PC-3 (cell line): ENCODE measurements at regions not wholly inside any gene's neighbourhood (a gene's known extent, or its start where the extent isn't known, plus 50 kb on each side); places are given as distances from the start of the nearest gene placed in this dataset.

Source experiments
- ATAC-seq: fragments of 200-7000 bp; cut with Tn5 transposase; 2 replicates; pipeline ENCODE4 v1.9.1; 2020; ENCODE audit warnings: mild to moderate bottlenecking, moderate library complexity
- BruUV-seq: library from RNA; stranded (reverse); fragments of 400-500 nt; replicated peaks from 2 replicates; lab custom pipeline; 2021; lab: Mats Ljungman, UMichigan
- CTCF ChIA-PET: fragments of 300-600 bp; sonication (Branson Sonifier 250); formaldehyde crosslinking; loops from one replicate; lab custom pipeline; 2022; ENCODE audit warnings: antibody characterized with exemption; lab: Charles Lee
- POLR2A ChIA-PET: fragments of 300-600 bp; sonication (Branson Sonifier 250); formaldehyde crosslinking; loops from one replicate; lab custom pipeline; 2022; ENCODE audit warnings: antibody characterized with exemption; ENCODE audit not compliant: unreplicated experiment; lab: Charles Lee
- DNase-seq: peaks from one replicate; pipeline ENCODE4 v3.0.0-alpha.2; 2015
- H2AFZ ChIP-seq: fragments of 300-600 bp; sonication (generic); 2 replicates; pipeline ENCODE4 v1.6.0; 2016; ENCODE audit warnings: antibody characterized with exemption, low read length
- H3F3A ChIP-seq: fragments of 300-600 bp; sonication (generic); one replicate; pipeline ENCODE4 v1.6.0; 2017; ENCODE audit warnings: antibody characterized with exemption, low read length, control low read depth, mild to moderate bottlenecking; ENCODE audit not compliant: unreplicated experiment
- H3K27ac ChIP-seq: fragments of 300-600 bp; sonication (generic); 2 replicates; pipeline ENCODE4 v1.5.1; 2016; ENCODE audit warnings: mild to moderate bottlenecking, low read length
- H3K27me3 ChIP-seq: fragments of 300-600 bp; sonication (generic); 2 replicates; pipeline ENCODE4 v1.6.1; 2016; ENCODE audit warnings: low read length, mixed read lengths
- H3K36me3 ChIP-seq: fragments of 300-600 bp; sonication (generic); 2 replicates; pipeline ENCODE4 v1.6.1; 2016; ENCODE audit warnings: low read depth, mixed run types, low read length, mixed read lengths
- H3K4me1 ChIP-seq: fragments of 300-600 bp; sonication (generic); 2 replicates; pipeline ENCODE4 v1.5.1; 2016; ENCODE audit warnings: low read length; ENCODE audit not compliant: insufficient read depth
- H3K4me2 ChIP-seq: fragments of 300-600 bp; sonication (generic); 2 replicates; pipeline ENCODE4 v1.6.0; 2016; ENCODE audit warnings: low read length
- H3K4me3 ChIP-seq: fragments of 300-600 bp; sonication (generic); 2 replicates; pipeline ENCODE4 v1.5.1; 2016; ENCODE audit warnings: mild to moderate bottlenecking, low read length, mixed read lengths
- H3K79me2 ChIP-seq: fragments of 300-600 bp; sonication (generic); 2 replicates; pipeline ENCODE4 v1.6.1; 2017; ENCODE audit warnings: low read length, mixed read lengths
- H3K9ac ChIP-seq: fragments of 300-600 bp; sonication (generic); 2 replicates; pipeline ENCODE4 v1.6.0; 2016; ENCODE audit warnings: mild to moderate bottlenecking, low read length
- H3K9me2 ChIP-seq: fragments of 300-600 bp; sonication (generic); replicated peaks from 2 replicates; pipeline ENCODE4 v1.6.1; 2016; ENCODE audit warnings: mixed run types, low read length, mixed read lengths
- H3K9me3 ChIP-seq: fragments of 300-600 bp; sonication (generic); 2 replicates; pipeline ENCODE4 v1.6.1; 2016; ENCODE audit warnings: low read length, mixed read lengths
- H4K20me1 ChIP-seq: fragments of 300-600 bp; sonication (generic); 2 replicates; pipeline ENCODE4 v1.6.1; 2016; ENCODE audit warnings: low read length, mixed read lengths
- EZH2 ChIP-seq: fragments of 300-600 bp; sonication (generic); IDR thresholded peaks from one replicate; pipeline ENCODE4 v1.6.1; 2017; ENCODE audit warnings: antibody characterized with exemption, mild to moderate bottlenecking, low read length; ENCODE audit not compliant: unreplicated experiment
- EZH2phosphoT487 ChIP-seq: fragments of 300-600 bp; sonication (generic); IDR thresholded peaks from 2 replicates; pipeline ENCODE4 v1.6.1; 2018; ENCODE audit warnings: mild to moderate bottlenecking, antibody characterized with exemption, low read length, borderline replicate concordance
- intact Hi-C: fragments of 100-400 bp; cut with micrococcal nuclease; formaldehyde crosslinking; loops from 2 replicates; pipeline ENCODE4 v1.9.0; 2023
- TF ChIP-seq, protein P1 (sequence below): fragments of 300-600 bp; sonication (generic); conservative IDR thresholded peaks from 2 replicates; pipeline ENCODE4 v1.5.1; 2017; ENCODE audit warnings: antibody characterized with exemption, low read depth, mild to moderate bottlenecking, low read length

DNA sequence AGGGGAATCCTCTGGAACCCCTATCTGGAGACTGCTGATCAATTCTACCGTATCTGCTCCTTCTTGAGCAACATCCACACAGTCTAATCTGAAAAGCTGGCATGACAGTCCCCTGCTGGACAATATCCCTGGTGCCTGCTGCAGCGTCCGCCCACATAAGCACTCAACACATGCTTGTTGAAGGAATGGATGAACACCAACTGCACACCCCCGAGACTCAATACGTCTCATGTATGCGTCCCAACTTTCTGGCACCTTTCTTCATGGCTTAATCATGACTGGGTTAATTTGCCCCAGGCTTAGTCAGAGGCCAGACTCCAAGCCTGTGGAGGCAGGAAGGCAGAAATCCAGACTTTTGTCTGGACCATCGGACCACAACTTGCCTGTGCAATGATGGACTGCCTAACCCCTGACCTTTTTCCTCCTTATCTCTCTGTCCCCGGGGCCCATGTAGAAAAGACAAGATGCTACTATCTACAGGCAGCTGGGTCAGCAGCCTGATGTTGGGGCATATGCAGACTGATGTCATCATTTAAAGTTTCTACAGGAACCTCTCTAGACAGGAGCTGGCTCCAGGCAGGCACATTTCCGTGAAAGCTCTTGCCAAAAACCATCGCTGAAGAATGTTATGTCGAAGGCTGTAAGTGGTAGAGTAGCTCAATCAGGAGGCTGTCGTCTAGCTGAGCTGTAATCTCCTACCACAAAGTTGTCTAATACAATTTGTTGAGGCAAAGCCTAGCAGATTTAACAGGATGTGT lies 114.1 kb upstream of the TPM1 start:
- Histone ChIP-seq H3K36me3 (no peaks in the 10 kb centered on the region), H4K20me1 (no peaks in the 10 kb centered on the region), H3K4me3 (no peak overlapping the region), H3F3A (no peaks in the 10 kb centered on the region), H3K4me2 (peak overlapping the region; percentile 36), H3K27me3 (no peaks in the 10 kb centered on the region), H2AFZ (0 out of 2 replicates have a peak overlapping the region, but pooled peaks have one; percentile 28), H3K27ac (peak overlapping the region; percentile 52), H3K79me2 (no peaks in the 10 kb centered on the region), H3K9me3 (no peaks in the 10 kb centered on the region), H3K9me2 (no peaks in the 10 kb centered on the region), H3K9ac (no peak overlapping the region), H3K4me1 (peaks cover 27% of the 10 kb centered on the region)
- BruUV-seq, result no TSS peak
- intact Hi-C loops, result no loop called here
- no peak for TF ChIP-seq EZH2
- ATAC-seq, result peak; percentile 35; the same call in 1 of the 2 replicates
- ChIA-PET POLR2A (interaction anchor here (1.0 kb wide), 1 partner anchor 121 kb away, joined by 3 read pairs; no protein-coding TSS in a partner anchor), CTCF (no interaction called here)
- peak; percentile 6 for DNase-seq

DNA sequence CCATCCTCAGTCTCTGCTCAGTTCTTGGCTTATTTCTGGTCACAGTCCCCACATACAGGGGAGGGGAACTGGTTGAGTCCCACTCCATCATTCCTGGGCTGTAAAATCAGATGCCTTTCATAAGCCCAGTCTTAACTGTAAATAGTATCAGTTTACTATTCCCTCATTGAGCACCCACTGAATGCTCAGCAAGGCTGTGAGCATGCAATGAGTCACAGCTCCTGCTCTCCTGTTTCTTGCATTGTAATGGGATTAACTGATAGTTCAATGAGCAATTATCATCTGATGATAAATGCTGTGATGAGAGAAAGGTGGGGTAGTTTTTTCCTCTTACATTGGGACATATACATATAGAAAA lies 113.6 kb upstream of the TPM1 start:
- Histone ChIP-seq H3K27ac (peak overlapping the region; percentile 52), H4K20me1 (no peaks in the 10 kb centered on the region)
- ATAC-seq, result peak; percentile 90

DNA sequence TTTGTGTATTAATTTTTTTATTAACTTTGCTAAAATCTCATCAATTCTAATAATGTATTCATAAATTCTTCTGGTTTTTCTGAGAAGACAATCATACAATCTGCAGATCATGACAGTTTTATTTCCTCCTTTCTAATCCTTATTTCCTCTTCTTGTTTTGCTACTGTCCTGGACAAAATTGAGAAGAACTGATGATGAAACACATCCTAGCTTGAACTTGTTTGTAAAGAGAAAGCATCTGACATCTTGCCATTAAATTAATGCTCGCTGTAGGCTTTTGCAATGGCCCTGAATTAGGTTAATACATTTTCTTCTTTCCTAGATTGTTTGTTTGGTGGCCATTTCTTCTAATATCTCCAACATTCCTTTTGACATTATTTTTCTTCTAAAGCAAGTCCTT lies 110.9 kb upstream of the TPM1 start:
- Histone ChIP-seq H3K27ac (no peak overlapping the region), H3K9me3 (no peaks in the 10 kb centered on the region), H3K4me1 (peaks cover 27% of the 10 kb centered on the region), H3K27me3 (no peaks in the 10 kb centered on the region), H3K36me3 (no peaks in the 10 kb centered on the region), H3K4me3 (no peak overlapping the region), H3F3A (no peaks in the 10 kb centered on the region), H4K20me1 (no peaks in the 10 kb centered on the region), H3K4me2 (no peak overlapping the region), H2AFZ (no peak overlapping the region), H3K79me2 (no peaks in the 10 kb centered on the region), H3K9me2 (no peaks in the 10 kb centered on the region), H3K9ac (no peak overlapping the region)
- TF ChIP-seq EZH2phosphoT487 (no peak), EZH2 (no peak)
- TF ChIP-seq, protein P1, sequence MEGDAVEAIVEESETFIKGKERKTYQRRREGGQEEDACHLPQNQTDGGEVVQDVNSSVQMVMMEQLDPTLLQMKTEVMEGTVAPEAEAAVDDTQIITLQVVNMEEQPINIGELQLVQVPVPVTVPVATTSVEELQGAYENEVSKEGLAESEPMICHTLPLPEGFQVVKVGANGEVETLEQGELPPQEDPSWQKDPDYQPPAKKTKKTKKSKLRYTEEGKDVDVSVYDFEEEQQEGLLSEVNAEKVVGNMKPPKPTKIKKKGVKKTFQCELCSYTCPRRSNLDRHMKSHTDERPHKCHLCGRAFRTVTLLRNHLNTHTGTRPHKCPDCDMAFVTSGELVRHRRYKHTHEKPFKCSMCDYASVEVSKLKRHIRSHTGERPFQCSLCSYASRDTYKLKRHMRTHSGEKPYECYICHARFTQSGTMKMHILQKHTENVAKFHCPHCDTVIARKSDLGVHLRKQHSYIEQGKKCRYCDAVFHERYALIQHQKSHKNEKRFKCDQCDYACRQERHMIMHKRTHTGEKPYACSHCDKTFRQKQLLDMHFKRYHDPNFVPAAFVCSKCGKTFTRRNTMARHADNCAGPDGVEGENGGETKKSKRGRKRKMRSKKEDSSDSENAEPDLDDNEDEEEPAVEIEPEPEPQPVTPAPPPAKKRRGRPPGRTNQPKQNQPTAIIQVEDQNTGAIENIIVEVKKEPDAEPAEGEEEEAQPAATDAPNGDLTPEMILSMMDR, result no peak
- DNase-seq (no peak), ATAC-seq (no peak)
- ChIA-PET CTCF (no interaction called here), POLR2A (interaction anchor here (0.6 kb wide), 1 partner anchor 41 kb away, joined by 3 read pairs; no protein-coding TSS in a partner anchor)
- BruUV-seq, result no TSS peak
- intact Hi-C loops, result no loop called here

More for the DNA sequence above, 113.6 kb upstream of the TPM1 start:
- TF ChIP-seq, protein P1, result no peak
- TF ChIP-seq EZH2, result no peak
- no peak for TF ChIP-seq EZH2phosphoT487
- ChIA-PET POLR2A (interaction anchor here (1.0 kb wide), 1 partner anchor 120 kb away, joined by 3 read pairs; no protein-coding TSS in a partner anchor), CTCF (no interaction called here)
- intact Hi-C loops, result no loop called here
- H3K36me3 ChIP-seq, result no peaks in the 10 kb centered on the region
- 0 out of 2 replicates have a peak overlapping the region, but pooled peaks have one; percentile 28 for H2AFZ ChIP-seq
- H3K4me2 ChIP-seq, result peak overlapping the region; percentile 36
- no peaks in the 10 kb centered on the region for H3F3A ChIP-seq
- peaks cover 27% of the 10 kb centered on the region for H3K4me1 ChIP-seq
- H3K9me3 ChIP-seq, result no peaks in the 10 kb centered on the region
- no peak overlapping the region for H3K9ac ChIP-seq
- no peaks in the 10 kb centered on the region for H3K27me3 ChIP-seq
- no peaks in the 10 kb centered on the region for H3K79me2 ChIP-seq
- H3K9me2 ChIP-seq, result no peaks in the 10 kb centered on the region
- no TSS peak for BruUV-seq
- no peak overlapping the region for H3K4me3 ChIP-seq
- DNase-seq, result peak; percentile 86
